ENCODE measurements at regions not wholly inside any gene's neighbourhood (a gene's known extent, or its start where the extent isn't known, plus 50 kb on each side); places are given as distances from the start of the nearest gene placed in this dataset.

GRCh38 chr18:41009926-41010325, 945.1 kb upstream of the PIK3C3 start:
- no peak for DNase-seq

- DNase-seq = no peak
Measured at GRCh38 chr18:41004324-41004723, 950.7 kb upstream of the PIK3C3 start.

- DNase-seq = no peak
Measured at GRCh38 chr18:40995529-40995928, 959.5 kb upstream of the PIK3C3 start.

GRCh38 chr18:40993363-40993762, 961.7 kb upstream of the PIK3C3 start:
- DNase-seq = no peak

- no peak for DNase-seq
Measured at GRCh38 chr18:40987581-40987980, 967.5 kb upstream of the PIK3C3 start.

- no peak for DNase-seq
Measured at GRCh38 chr18:40985436-40985835, 969.6 kb upstream of the PIK3C3 start.

GRCh38 chr18:40984856-40985255, 970.2 kb upstream of the PIK3C3 start:
- no peak for DNase-seq

- DNase-seq = no peak
Measured at GRCh38 chr18:40983835-40984234, 971.2 kb upstream of the PIK3C3 start.

GRCh38 chr18:40980171-40980570, 974.9 kb upstream of the PIK3C3 start:
- DNase-seq = no peak

- no peak for DNase-seq
Measured at GRCh38 chr18:40976050-40976449, 979.0 kb upstream of the PIK3C3 start.

GRCh38 chr18:40974448-40974847, 980.6 kb upstream of the PIK3C3 start:
- no peak for DNase-seq

GRCh38 chr18:40962784-40963183, 992.2 kb upstream of the PIK3C3 start:
- no peak for DNase-seq

GRCh38 chr18:40957533-40958070, 997.4 kb upstream of the PIK3C3 start:
- DNase-seq = no peak

- DNase-seq = no peak
Measured at GRCh38 chr18:40956213-40956612, 998.8 kb upstream of the PIK3C3 start.

GRCh38 chr18:40955351-40955750, 999.7 kb upstream of the PIK3C3 start:
- DNase-seq = no peak

GRCh38 chr18:40949114-40949950, 1005.7 kb upstream of the PIK3C3 start:
- DNase-seq = no peak

GRCh38 chr18:40944576-40944975, 1010.5 kb upstream of the PIK3C3 start:
- no peak for DNase-seq

GRCh38 chr18:40939656-40940515, 1015.1 kb upstream of the PIK3C3 start:
- no peak for DNase-seq

- no peak for DNase-seq
Measured at GRCh38 chr18:40938615-40939014, 1016.4 kb upstream of the PIK3C3 start.

- no peak for DNase-seq
Measured at GRCh38 chr18:40937386-40937785, 1017.6 kb upstream of the PIK3C3 start.

- DNase-seq = peak; percentile 11
Measured at GRCh38 chr18:40935423-40935822, 1019.6 kb upstream of the PIK3C3 start.

- DNase-seq = no peak
Measured at GRCh38 chr18:40932862-40933261, 1022.2 kb upstream of the PIK3C3 start.

- DNase-seq = no peak
Measured at GRCh38 chr18:40930211-40930882, 1024.7 kb upstream of the PIK3C3 start.

All from fibroblast of skin of right quadriceps (primary cell).